ENCODE measurements at regions not wholly inside any gene's neighbourhood (a gene's known extent, or its start where the extent isn't known, plus 50 kb on each side); places are given as distances from the start of the nearest gene placed in this dataset.

GRCh38 chr1:2930913-2931723, 90.1 kb upstream of the ACTRT2 start:
- no peak for ATAC-seq

GRCh38 chr1:2931724-2932401, 89.4 kb upstream of the ACTRT2 start:
- Histone ChIP-seq H3K4me1 (no peaks in the 10 kb centered on the region), H3K36me3 (ENCODE audit: insufficient read depth in 1 of 2, low read depth in 1 of 2) (no peaks in the 10 kb centered on the region), H3K4me3 (no peak overlapping the region), H3K9me3 (no peaks in the 10 kb centered on the region), H3K27ac (no peak overlapping the region), H3K27me3 (ENCODE audit: insufficient read depth in 3 of 3, low read length in 2 of 3) (peaks cover 0 to 49% (median 15%) of the 10 kb centered on the region in 3 donors)
- intact Hi-C loops (cut with DNase I), result no loop called here
- no peak for TF ChIP-seq CTCF (IDR thresholded peaks at IDR 0.05)
- ATAC-seq, result no peak
- WGBS, 3 donors, result 79 to 89% (median 88%) methylated on average over 16 to 18 of the region's 18 CpGs
- no peak for DNase-seq

More at GRCh38 chr1:2930913-2931723, 90.1 kb upstream of the ACTRT2 start:
- DNase-seq, result no peak
- Histone ChIP-seq H3K36me3 (ENCODE audit: insufficient read depth in 1 of 2, low read depth in 1 of 2) (no peaks in the 10 kb centered on the region), H3K9me3 (no peaks in the 10 kb centered on the region), H3K27ac (no peak overlapping the region), H3K4me1 (no peaks in the 10 kb centered on the region), H3K27me3 (ENCODE audit: insufficient read depth in 3 of 3, low read length in 2 of 3) (peaks cover 0 to 51% (median 15%) of the 10 kb centered on the region in 3 donors), H3K4me3 (no peak overlapping the region)
- WGBS, 3 donors, result 64 to 71% (median 65%) methylated on average over 36 of the region's 36 CpGs
- TF ChIP-seq CTCF (IDR thresholded peaks at IDR 0.05), result no peak
- intact Hi-C loops (cut with DNase I), result no loop called here

- no peak for TF ChIP-seq CTCF (IDR thresholded peaks at IDR 0.05)
- Histone ChIP-seq H3K4me1 (no peaks in the 10 kb centered on the region), H3K9me3 (no peaks in the 10 kb centered on the region), H3K36me3 (ENCODE audit: insufficient read depth in 1 of 2, low read depth in 1 of 2) (no peaks in the 10 kb centered on the region), H3K4me3 (no peak overlapping the region), H3K27me3 (ENCODE audit: insufficient read depth in 3 of 3, low read length in 2 of 3) (peaks cover 0 to 43% (median 12%) of the 10 kb centered on the region in 3 donors), H3K27ac (no peak overlapping the region)
- peak in 1 of 2 donors; percentile 44 for DNase-seq
- ATAC-seq, result no peak
- intact Hi-C loops (cut with DNase I), result no loop called here
- 71 to 74% (median 74%) methylated on average over 20 to 29 of the region's 29 CpGs for WGBS, 3 donors
These were observed 88.5 kb upstream of the ACTRT2 start for GRCh38 chr1:2932671-2933350.

GRCh38 chr1:2933431-2934155, 87.7 kb upstream of the ACTRT2 start:
- intact Hi-C loops (cut with DNase I), result no loop called here
- Histone ChIP-seq H3K4me1 (no peaks in the 10 kb centered on the region), H3K36me3 (ENCODE audit: insufficient read depth in 1 of 2, low read depth in 1 of 2) (no peaks in the 10 kb centered on the region), H3K9me3 (no peaks in the 10 kb centered on the region), H3K4me3 (no peak overlapping the region), H3K27ac (no peak overlapping the region), H3K27me3 (ENCODE audit: insufficient read depth in 3 of 3, low read length in 2 of 3) (peaks cover 0 to 39% (median 12%) of the 10 kb centered on the region in 3 donors)
- no peak for TF ChIP-seq CTCF (IDR thresholded peaks at IDR 0.05)
- ATAC-seq, result no peak
- 47 to 56% (median 53%) methylated on average over 28 of the region's 28 CpGs for WGBS, 3 donors
- peak in 1 of 2 donors; percentile 31 for DNase-seq
